GM19023 (cell line): ENCODE measurements at regions not wholly inside any gene's neighbourhood (a gene's known extent, or its start where the extent isn't known, plus 50 kb on each side); places are given as distances from the start of the nearest gene placed in this dataset.
"Not testable (repeated sequence)": the region's sequence is repeated elsewhere in the genome, so short reads cannot be mapped to it uniquely, and the experiment has no call there.

ENCODE experiments used
- ATAC-seq: cut with Tn5 transposase; IDR thresholded peaks from one replicate; pipeline ENCODE4 v1.9.1; 2021; ENCODE audit warnings: mild to moderate bottlenecking, moderate library complexity; ENCODE audit not compliant: unreplicated experiment

- no peak for ATAC-seq
These were observed 290.6 kb upstream of the KLF3 start for GRCh38 chr4:38373375-38373774.

GRCh38 chr4:38377195-38377594 is 286.8 kb upstream of the KLF3 start:
- ATAC-seq, result no peak

GRCh38 chr4:38378478-38378877 is 285.5 kb upstream of the KLF3 start:
- ATAC-seq, result no peak

DNA sequence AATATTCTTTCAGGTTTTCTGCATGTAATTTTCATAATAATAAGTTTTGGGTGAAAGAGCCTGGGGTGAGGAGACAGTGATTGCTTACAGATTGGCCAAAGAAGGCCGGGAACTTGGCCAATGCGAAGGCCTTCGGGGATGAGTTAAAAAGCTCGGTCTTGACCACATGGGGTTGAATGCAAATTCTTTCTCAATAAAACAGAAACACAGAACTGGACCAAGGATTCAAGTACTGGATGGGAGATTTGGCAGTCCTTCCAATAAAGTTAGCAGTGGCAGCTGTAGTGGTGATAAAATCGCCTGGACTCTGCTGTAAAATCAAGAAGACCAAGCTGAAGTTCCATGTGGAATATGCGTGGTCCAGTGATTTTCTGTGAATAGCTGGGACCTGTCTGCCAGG is 282.2 kb upstream of the KLF3 start:
- ATAC-seq, result no peak

DNA sequence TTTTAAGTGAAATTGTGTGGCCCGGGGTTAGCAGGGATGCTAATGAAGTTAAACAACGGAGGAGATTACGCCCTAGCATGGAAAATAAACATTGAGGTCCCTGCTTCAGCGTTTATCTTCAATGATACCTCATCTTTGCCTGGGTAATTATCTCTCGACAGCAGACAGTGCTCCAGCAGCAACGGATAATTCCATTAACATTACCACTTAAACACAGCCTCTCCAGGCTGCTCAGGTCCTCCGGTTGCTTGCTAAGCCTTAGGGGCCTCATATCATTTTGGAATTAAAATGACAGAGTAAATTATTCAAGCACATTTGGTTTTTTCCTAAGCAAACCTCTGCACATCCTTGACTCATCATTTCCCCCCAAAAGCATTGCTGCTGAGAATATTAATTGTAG is 281.5 kb upstream of the KLF3 start:
- no peak for ATAC-seq

GRCh38 chr4:38383646-38384121 is 280.3 kb upstream of the KLF3 start:
- ATAC-seq, result no peak

- no peak for ATAC-seq
These were observed 278.6 kb upstream of the KLF3 start for GRCh38 chr4:38385093-38386004.

GRCh38 chr4:38386005-38386551 is 277.9 kb upstream of the KLF3 start:
- no peak for ATAC-seq

GRCh38 chr4:38386654-38387188 is 277.3 kb upstream of the KLF3 start:
- ATAC-seq, result no peak

- no peak for ATAC-seq
These were observed 276.7 kb upstream of the KLF3 start for GRCh38 chr4:38387348-38387747.

DNA sequence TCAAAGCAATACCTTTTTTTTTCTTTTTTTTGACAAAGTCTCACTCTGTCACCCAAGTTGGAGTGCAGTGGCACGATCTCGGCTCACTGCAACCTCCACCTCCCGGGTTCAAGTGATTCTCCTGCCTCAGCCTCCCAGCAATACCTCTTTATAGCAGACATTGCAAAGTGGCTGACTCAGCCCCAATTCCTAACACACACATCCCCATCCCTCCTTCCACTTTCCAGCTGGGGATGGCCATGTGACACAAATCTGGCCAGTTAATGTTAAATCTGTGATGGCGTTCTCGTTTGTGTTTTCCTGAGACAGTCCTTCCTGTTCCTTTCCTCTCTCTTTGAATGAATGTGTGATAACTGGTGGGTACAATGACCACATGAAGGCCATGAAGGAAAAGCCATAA is 276.2 kb upstream of the KLF3 start:
- no peak for ATAC-seq

DNA sequence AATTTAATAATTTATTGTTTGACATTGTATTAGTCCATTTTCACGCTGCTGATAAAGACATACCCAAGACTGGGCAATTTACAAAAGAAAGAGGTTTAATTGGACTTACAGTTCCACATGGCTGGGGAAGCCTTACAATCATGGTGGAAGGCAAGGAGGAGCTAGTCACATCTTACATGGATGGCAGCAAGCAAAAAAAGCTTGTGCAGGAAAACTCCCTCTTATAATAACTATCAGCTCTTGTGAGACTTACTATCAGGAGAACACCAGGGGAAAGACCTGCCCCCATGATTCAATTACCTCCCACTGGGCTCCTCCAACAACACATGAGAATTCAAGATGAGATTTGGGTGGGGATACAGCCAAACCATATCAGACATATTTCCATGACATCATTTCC is 275.1 kb upstream of the KLF3 start:
- ATAC-seq, result not testable (repeated sequence)

DNA sequence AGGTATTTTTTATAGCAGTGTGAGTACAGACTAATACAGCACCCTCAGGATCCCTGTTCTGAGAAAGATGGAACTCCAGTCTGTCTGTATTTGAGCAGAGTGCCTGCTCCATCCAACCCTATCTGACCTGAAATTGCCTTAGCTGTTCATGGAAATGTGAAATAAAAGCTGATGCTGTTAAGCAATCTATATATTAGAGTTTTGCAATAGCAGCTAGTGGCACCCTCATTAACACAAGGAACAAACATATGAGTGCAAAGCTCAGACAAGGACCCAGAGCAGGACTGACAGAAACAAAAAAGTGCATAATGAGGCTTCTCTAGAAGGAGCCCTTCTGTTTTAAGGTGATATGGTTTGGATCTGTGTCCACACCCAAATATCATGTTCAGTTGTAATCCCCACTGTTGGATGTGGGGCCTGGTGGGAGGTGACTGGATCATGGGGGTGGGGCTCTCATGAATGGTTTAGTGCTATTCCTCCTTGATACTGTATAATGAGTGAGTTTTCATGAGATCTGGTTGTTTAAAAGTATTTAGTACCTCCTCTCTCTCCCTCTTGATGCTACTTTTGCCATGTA is 272.9 kb upstream of the KLF3 start:
- ATAC-seq, result no peak

GRCh38 chr4:38392223-38392855 is 271.7 kb upstream of the KLF3 start:
- no peak for ATAC-seq

DNA sequence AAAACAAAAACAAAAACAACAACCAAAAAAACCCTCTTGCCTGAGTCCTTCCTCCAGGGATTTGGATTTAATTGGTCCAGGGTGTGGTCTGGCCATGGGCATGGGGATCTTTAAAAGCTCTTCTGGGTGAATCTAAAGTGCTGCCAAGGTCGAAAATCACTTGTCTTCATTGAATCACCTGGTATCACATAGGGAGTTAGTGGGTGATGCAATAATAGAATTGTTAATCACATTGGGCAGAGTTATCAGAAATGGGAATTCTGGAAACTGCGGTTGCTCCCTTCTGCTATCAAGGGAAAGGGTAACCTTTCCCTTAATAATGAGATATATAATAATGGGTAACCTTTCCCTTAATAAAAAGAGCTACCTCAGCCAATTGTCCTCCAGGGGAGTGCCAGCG is 267.9 kb upstream of the KLF3 start:
- no peak for ATAC-seq

GRCh38 chr4:38396845-38397547 is 267.0 kb upstream of the KLF3 start:
- ATAC-seq, result no peak

DNA sequence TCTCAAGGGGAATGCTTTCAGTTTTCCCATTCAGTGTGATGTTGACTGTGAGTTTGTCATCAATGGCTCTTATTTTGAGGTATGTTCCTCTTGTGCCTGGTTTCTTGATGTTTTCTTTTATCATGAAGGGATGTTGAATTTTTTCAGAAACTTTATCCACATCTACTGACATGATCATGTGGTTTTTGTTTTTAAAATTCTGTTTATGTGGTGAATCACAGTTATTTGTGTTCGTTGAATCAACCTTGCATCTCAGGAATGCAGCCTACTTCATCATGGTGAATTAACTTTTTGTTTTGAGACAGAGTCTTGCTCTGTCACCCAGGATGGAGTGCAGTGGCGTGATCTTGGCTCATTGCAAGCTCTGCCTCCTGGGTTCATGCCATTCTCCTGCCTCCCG is 263.1 kb upstream of the KLF3 start:
- ATAC-seq, result no peak

DNA sequence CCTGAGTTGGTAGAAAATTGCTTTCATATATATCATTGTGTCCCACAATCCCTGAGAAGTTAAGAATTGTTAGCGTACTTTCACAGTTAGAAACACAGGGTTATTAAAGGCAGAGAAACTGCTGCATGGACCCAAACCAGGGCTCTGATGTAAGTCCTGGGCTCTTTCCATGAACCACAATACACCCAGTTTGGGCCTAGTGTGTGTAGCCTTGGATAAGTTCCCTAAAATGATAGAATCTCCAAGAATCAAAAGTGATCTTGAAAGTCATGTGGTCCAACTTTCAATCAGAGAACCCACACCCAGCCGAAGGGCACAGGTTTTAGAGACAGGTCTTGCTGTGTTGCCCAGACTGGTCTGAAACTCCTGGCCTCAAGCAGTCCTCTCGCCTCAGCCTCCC is 257.8 kb upstream of the KLF3 start:
- no peak for ATAC-seq

- ATAC-seq, result no peak
These were observed 254.1 kb upstream of the KLF3 start for GRCh38 chr4:38409852-38410251.

DNA sequence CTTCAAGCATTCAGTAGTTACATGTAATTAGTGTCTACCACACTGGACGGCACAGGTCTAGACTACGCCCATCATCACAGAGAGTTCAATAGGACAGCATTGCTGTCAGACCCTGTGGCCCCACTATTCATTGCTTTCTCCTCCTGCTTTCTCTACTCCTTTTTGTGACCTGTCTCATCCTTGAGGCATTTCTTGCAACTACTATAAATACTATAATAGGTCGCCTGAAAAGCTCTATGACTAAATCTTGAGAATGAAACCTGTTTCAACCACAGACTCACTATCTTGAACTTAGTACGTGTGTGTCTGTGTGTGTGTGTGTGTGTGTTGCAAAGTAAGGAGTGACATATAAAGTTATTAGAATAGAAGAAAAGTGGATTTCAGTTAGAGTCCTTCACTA is 252.9 kb upstream of the KLF3 start:
- ATAC-seq, result peak; percentile 55
